ENCODE measurements at regions not wholly inside any gene's neighbourhood (a gene's known extent, or its start where the extent isn't known, plus 50 kb on each side); places are given as distances from the start of the nearest gene placed in this dataset.

GRCh38 chr2:19022334-19022733 lies 336.1 kb downstream of the OSR1 start:
- DNase-seq (ENCODE audit: low read depth), result no peak
- no peak overlapping the region for H3K4me3 ChIP-seq (ENCODE audit: low read depth, low read length)

GRCh38 chr2:19021721-19022120 lies 336.7 kb downstream of the OSR1 start:
- DNase-seq (ENCODE audit: low read depth), result peak; percentile 87

GRCh38 chr2:19021100-19021476 lies 337.3 kb downstream of the OSR1 start:
- H3K4me3 ChIP-seq (ENCODE audit: low read depth, low read length), result no peak overlapping the region
- DNase-seq (ENCODE audit: low read depth), result peak; percentile 90

More at GRCh38 chr2:19021721-19022120, 336.7 kb downstream of the OSR1 start:
- H3K4me3 ChIP-seq (ENCODE audit: low read depth, low read length), result no peak overlapping the region

- no peak for DNase-seq (ENCODE audit: low read depth)
- H3K4me3 ChIP-seq (ENCODE audit: low read depth, low read length), result no peak overlapping the region
Measured at GRCh38 chr2:19020144-19021099, 338.0 kb downstream of the OSR1 start.

- no peak for DNase-seq (ENCODE audit: low read depth)
- H3K4me3 ChIP-seq (ENCODE audit: low read depth, low read length), result no peak overlapping the region
Measured at GRCh38 chr2:19009510-19009909, 348.9 kb downstream of the OSR1 start.

GRCh38 chr2:19003554-19003953 lies 354.9 kb downstream of the OSR1 start:
- H3K4me3 ChIP-seq (ENCODE audit: low read depth, low read length), result no peak overlapping the region
- DNase-seq (ENCODE audit: low read depth), result no peak

GRCh38 chr2:19000776-19001175 lies 357.6 kb downstream of the OSR1 start:
- H3K4me3 ChIP-seq (ENCODE audit: low read depth, low read length), result no peak overlapping the region
- DNase-seq (ENCODE audit: low read depth), result no peak

- no peak for DNase-seq (ENCODE audit: low read depth)
- no peak overlapping the region for H3K4me3 ChIP-seq (ENCODE audit: low read depth, low read length)
Measured at GRCh38 chr2:18999198-18999597, 359.2 kb downstream of the OSR1 start.

GRCh38 chr2:18998491-18998890 lies 359.9 kb downstream of the OSR1 start:
- DNase-seq (ENCODE audit: low read depth), result no peak
- H3K4me3 ChIP-seq (ENCODE audit: low read depth, low read length), result no peak overlapping the region

GRCh38 chr2:18993756-18994338 lies 364.6 kb downstream of the OSR1 start:
- DNase-seq (ENCODE audit: low read depth), result peak; percentile 18

GRCh38 chr2:18991177-18992168 lies 366.9 kb downstream of the OSR1 start:
- no peak overlapping the region for H3K4me3 ChIP-seq (ENCODE audit: low read depth, low read length)

More at GRCh38 chr2:18993756-18994338, 364.6 kb downstream of the OSR1 start:
- no peak overlapping the region for H3K4me3 ChIP-seq (ENCODE audit: low read depth, low read length)

GRCh38 chr2:18988631-18989232 lies 369.7 kb downstream of the OSR1 start:
- no peak overlapping the region for H3K4me3 ChIP-seq (ENCODE audit: low read depth, low read length)
- DNase-seq (ENCODE audit: low read depth), result no peak

More at GRCh38 chr2:18991177-18992168, 366.9 kb downstream of the OSR1 start:
- peak; percentile 43 for DNase-seq (ENCODE audit: low read depth)

GRCh38 chr2:18987592-18988073 lies 370.8 kb downstream of the OSR1 start:
- DNase-seq (ENCODE audit: low read depth), result peak; percentile 81

GRCh38 chr2:18987016-18987415 lies 371.4 kb downstream of the OSR1 start:
- DNase-seq (ENCODE audit: low read depth), result no peak
- H3K4me3 ChIP-seq (ENCODE audit: low read depth, low read length), result no peak overlapping the region

More at GRCh38 chr2:18987592-18988073, 370.8 kb downstream of the OSR1 start:
- H3K4me3 ChIP-seq (ENCODE audit: low read depth, low read length), result no peak overlapping the region

- no peak for DNase-seq (ENCODE audit: low read depth)
- no peak overlapping the region for H3K4me3 ChIP-seq (ENCODE audit: low read depth, low read length)
Measured at GRCh38 chr2:18986046-18986445, 372.4 kb downstream of the OSR1 start.

- DNase-seq (ENCODE audit: low read depth), result no peak
- no peak overlapping the region for H3K4me3 ChIP-seq (ENCODE audit: low read depth, low read length)
Measured at GRCh38 chr2:18980786-18981430, 377.5 kb downstream of the OSR1 start.

- DNase-seq (ENCODE audit: low read depth), result no peak
- no peak overlapping the region for H3K4me3 ChIP-seq (ENCODE audit: low read depth, low read length)
Measured at GRCh38 chr2:18980104-18980785, 378.2 kb downstream of the OSR1 start.

- no peak for DNase-seq (ENCODE audit: low read depth)
- H3K4me3 ChIP-seq (ENCODE audit: low read depth, low read length), result no peak overlapping the region
Measured at GRCh38 chr2:18977409-18977808, 381.0 kb downstream of the OSR1 start.

All from skeletal muscle cell (primary cell).